Liver (tissue), 8 donors: ENCODE measurements at regions not wholly inside any gene's neighbourhood (a gene's known extent, or its start where the extent isn't known, plus 50 kb on each side); places are given as distances from the start of the nearest gene placed in this dataset.

Experiments used
- DNase-seq: peaks from one replicate; pipeline ENCODE4 v3.0.0-alpha.2; 2017; ENCODE audit warnings: low spot score
- H3K27ac ChIP-seq, 2 donors: one replicate each; pipeline ENCODE4 v1.7.0; 2013; ENCODE audit warnings: inconsistent platforms in 2 of 2, low read length in 2 of 2, control low read depth in 1 of 2, low read depth in 1 of 2, mild to moderate bottlenecking in 1 of 2
- H3K27me3 ChIP-seq, 4 donors: one replicate each; pipeline versions ENCODE4 v1.6.1 to v1.7.0; 2013; ENCODE audit warnings: low read length in 3 of 4, inconsistent platforms in 1 of 4, mild to moderate bottlenecking in 1 of 4, moderate library complexity in 1 of 4; ENCODE audit not compliant: control insufficient read depth in 4 of 4, insufficient read depth in 4 of 4
- H3K36me3 ChIP-seq, 4 donors: one replicate each; pipeline versions ENCODE4 v1.6.1 to v1.7.0; 2013; ENCODE audit warnings: low read length in 3 of 4, mild to moderate bottlenecking in 3 of 4, low read depth in 1 of 4, moderate library complexity in 1 of 4; ENCODE audit not compliant: control insufficient read depth in 4 of 4, insufficient read depth in 3 of 4
- H3K4me1 ChIP-seq, 4 donors: one replicate each; pipeline versions ENCODE4 v1.6.1 to v1.7.0; 2013; ENCODE audit warnings: low read length in 3 of 4, mild to moderate bottlenecking in 3 of 4, moderate library complexity in 1 of 4; ENCODE audit not compliant: control insufficient read depth in 4 of 4, insufficient read depth in 4 of 4
- H3K4me3 ChIP-seq, 3 donors: one replicate each; pipeline versions ENCODE4 v1.6.1 to v1.7.0; 2013; ENCODE audit warnings: low read length in 3 of 3, control low read depth in 1 of 3, low read depth in 1 of 3, mild to moderate bottlenecking in 1 of 3
- H3K9ac ChIP-seq, 2 donors: one replicate each; pipeline ENCODE4 v1.7.0; 2013; ENCODE audit warnings: low read length in 2 of 2, mild to moderate bottlenecking in 2 of 2, moderate library complexity in 2 of 2, control low read depth in 1 of 2, low read depth in 1 of 2
- H3K9me3 ChIP-seq, 4 donors: one replicate each; pipeline versions ENCODE4 v1.6.1 to v1.7.0; 2013; ENCODE audit warnings: low read length in 3 of 4; ENCODE audit not compliant: control insufficient read depth in 4 of 4
- FOXA1 ChIP-seq: IDR thresholded peaks from 2 replicates; pipeline ENCODE4 v1.6.1; 2016; ENCODE audit warnings: antibody characterized with exemption
- FOXA2 ChIP-seq: IDR thresholded peaks from 2 replicates; pipeline ENCODE4 v1.6.1; 2016; ENCODE audit warnings: antibody characterized with exemption
- GABPA ChIP-seq, 2 donors: IDR thresholded peaks in 1 of 2; conservative IDR thresholded peaks in 1 of 2; 2 replicates each; pipeline ENCODE4 v1.6.1; 2016; ENCODE audit warnings: antibody characterized with exemption in 2 of 2, mild to moderate bottlenecking in 1 of 2, moderate library complexity in 1 of 2
- HNF4G ChIP-seq: IDR thresholded peaks from 2 replicates; pipeline ENCODE4 v1.6.1; 2016; ENCODE audit warnings: antibody characterized with exemption
- JUND ChIP-seq, 2 donors: IDR thresholded peaks; 2 replicates each; pipeline ENCODE4 v1.6.1; 2016; ENCODE audit warnings: antibody characterized with exemption in 2 of 2
- NR2F2 ChIP-seq: IDR thresholded peaks from 2 replicates; pipeline ENCODE4 v1.6.1; 2016; ENCODE audit warnings: antibody characterized with exemption
- RXRA ChIP-seq, 2 donors: IDR thresholded peaks; 2 replicates each; pipeline ENCODE4 v1.6.1; 2017 to 2018; ENCODE audit warnings: antibody characterized with exemption in 2 of 2, mild to moderate bottlenecking in 1 of 2
- SP1 ChIP-seq: IDR thresholded peaks from 2 replicates; pipeline ENCODE4 v1.6.1; 2018; ENCODE audit warnings: antibody characterized with exemption, mild to moderate bottlenecking
- TAF1 ChIP-seq: conservative IDR thresholded peaks from 2 replicates; pipeline ENCODE4 v1.6.1; 2016; ENCODE audit warnings: antibody characterized with exemption, mild to moderate bottlenecking
- YY1 ChIP-seq: IDR thresholded peaks from 2 replicates; pipeline ENCODE4 v1.6.1; 2016; ENCODE audit warnings: antibody characterized with exemption, mild to moderate bottlenecking
- WGBS: extraction: QIAGEN DNeasy Blood & Tissue Kit; methylation state at CpG from one replicate; pipeline ENCODE4 v1.1.7; 2013; 5-methylcytosine and 5-hydroxymethylcytosine counted together
- TF ChIP-seq, protein P1 (sequence below): fragments of 150-350 bp; IDR thresholded peaks from 2 replicates; pipeline ENCODE4 v1.5.1; 2017; ENCODE audit warnings: improper control_type of control experiment, low read depth, low read length; ENCODE audit not compliant: missing input control
- TF ChIP-seq, protein P2 (sequence below): IDR thresholded peaks from 2 replicates; pipeline ENCODE4 v1.6.1; 2016; ENCODE audit warnings: antibody characterized with exemption, mild to moderate bottlenecking
- TF ChIP-seq, protein P3 (sequence below): IDR thresholded peaks from 2 replicates; pipeline ENCODE4 v1.6.1; 2016; ENCODE audit warnings: antibody characterized with exemption
- donor health status: healthy.
- donor health status: healthy.
- donor health status: healthy.
- donor health status: healthy.
- donor health status: healthy.

DNA sequence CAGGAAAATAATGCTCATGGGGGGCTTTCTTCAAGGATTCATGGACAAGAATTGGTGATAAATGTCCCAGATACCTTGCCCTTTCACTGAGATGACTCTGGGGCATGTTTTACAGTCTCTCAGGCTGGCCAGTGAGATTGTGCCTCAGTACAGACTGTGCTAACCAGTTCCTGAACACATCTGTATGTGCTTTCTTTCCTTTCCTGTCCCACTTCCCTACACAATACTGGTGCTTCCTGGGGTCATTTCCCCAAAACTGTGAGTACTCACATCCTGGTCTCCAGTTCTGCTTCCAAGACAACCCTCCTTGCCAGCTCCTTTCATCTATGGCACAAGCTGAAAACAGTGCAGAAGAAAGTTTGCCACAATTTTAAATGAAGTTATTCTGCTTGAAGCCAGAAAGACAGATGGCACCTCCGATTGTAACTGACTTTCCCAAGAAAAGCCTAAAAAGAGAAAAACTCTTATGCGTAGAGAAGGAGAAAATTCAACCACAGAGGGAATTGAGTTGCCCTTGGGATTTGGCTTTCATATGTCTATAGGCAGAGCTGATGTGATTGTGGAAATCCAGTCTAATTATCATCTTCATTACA is 134.7 kb downstream of the DRD1 start:
- Histone ChIP-seq H3K4me1 (no peaks in the 10 kb centered on the region), H3K36me3 (no peaks in the 10 kb centered on the region), H3K27ac (no peak overlapping the region), H3K9ac (no peak overlapping the region), H3K4me3 (no peak overlapping the region), H3K27me3 (no peaks in the 10 kb centered on the region), H3K9me3 (peaks cover 0 to 3% (median 0%) of the 10 kb centered on the region in 4 donors)
- no peak for DNase-seq
- WGBS = 76% methylated on average over 2 of the region's 2 CpGs
- peak; percentile 54 for TF ChIP-seq NR2F2
- peak; percentile 24 for TF ChIP-seq SP1
- TF ChIP-seq JUND (IDR thresholded peaks at IDR 0.05) = no peak

DNA sequence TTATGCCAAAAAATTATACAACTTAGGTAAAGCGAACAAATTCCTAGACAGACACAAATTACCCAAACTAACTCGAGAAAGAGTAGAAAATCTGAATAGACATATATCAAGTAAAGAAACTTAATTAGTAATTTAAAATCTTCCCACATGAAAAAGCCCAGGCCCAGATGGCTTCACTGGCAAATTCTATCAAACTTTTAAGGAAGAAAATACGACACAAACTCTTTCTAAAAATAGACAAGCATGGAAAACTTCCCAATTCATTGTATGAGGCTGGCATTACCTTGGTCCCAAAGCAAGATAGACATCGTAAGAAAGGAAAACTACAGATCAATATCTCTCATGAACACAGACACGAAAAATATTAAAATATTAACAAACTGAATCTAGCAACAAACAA is 135.3 kb downstream of the DRD1 start:
- H3K9me3 ChIP-seq = peaks cover 0 to 3% (median 0%) of the 10 kb centered on the region in 4 donors
- TF ChIP-seq YY1 = no peak
- H3K27ac ChIP-seq = no peak overlapping the region
- DNase-seq = no peak
- no peaks in the 10 kb centered on the region for H3K4me1 ChIP-seq
- H3K36me3 ChIP-seq = no peaks in the 10 kb centered on the region
- H3K27me3 ChIP-seq = peaks cover 0 to 3% (median 0%) of the 10 kb centered on the region in 4 donors
- no peak overlapping the region for H3K4me3 ChIP-seq
- no peak overlapping the region for H3K9ac ChIP-seq
- WGBS = 66% methylated on average over 5 of the region's 5 CpGs

DNA sequence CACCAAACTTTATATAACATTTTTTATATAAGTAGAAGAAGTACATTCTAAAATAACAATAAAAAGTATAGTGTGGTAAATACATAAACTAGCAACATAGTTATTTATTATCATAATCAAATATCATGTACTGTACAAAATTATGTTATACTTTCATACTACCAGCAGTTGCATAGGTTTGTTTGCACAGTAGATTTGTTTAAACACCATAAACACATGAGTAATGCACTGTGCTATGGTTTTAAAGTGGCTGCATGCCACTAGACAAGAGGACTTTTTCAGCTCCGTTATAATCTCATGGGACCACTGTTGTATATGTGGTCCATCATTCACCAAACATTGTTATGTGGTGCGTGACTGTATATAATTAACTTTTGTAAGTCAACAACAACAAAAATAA is 137.6 kb downstream of the DRD1 start:
- TF ChIP-seq NR2F2 (no peak), FOXA1 (no peak), FOXA2 (no peak), HNF4G (no peak), TAF1 (no peak)
- TF ChIP-seq, protein P1, sequence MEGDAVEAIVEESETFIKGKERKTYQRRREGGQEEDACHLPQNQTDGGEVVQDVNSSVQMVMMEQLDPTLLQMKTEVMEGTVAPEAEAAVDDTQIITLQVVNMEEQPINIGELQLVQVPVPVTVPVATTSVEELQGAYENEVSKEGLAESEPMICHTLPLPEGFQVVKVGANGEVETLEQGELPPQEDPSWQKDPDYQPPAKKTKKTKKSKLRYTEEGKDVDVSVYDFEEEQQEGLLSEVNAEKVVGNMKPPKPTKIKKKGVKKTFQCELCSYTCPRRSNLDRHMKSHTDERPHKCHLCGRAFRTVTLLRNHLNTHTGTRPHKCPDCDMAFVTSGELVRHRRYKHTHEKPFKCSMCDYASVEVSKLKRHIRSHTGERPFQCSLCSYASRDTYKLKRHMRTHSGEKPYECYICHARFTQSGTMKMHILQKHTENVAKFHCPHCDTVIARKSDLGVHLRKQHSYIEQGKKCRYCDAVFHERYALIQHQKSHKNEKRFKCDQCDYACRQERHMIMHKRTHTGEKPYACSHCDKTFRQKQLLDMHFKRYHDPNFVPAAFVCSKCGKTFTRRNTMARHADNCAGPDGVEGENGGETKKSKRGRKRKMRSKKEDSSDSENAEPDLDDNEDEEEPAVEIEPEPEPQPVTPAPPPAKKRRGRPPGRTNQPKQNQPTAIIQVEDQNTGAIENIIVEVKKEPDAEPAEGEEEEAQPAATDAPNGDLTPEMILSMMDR = no peak
- H3K27ac ChIP-seq = no peak overlapping the region
- no peaks in the 10 kb centered on the region for H3K36me3 ChIP-seq
- H3K27me3 ChIP-seq = peaks cover 0 to 5% (median 0%) of the 10 kb centered on the region in 4 donors
- no peak overlapping the region for H3K9ac ChIP-seq
- 79% methylated on average over 2 of the region's 2 CpGs for WGBS
- H3K4me1 ChIP-seq = no peaks in the 10 kb centered on the region
- H3K4me3 ChIP-seq = no peak overlapping the region
- DNase-seq = no peak
- peaks cover 0 to 3% (median 0%) of the 10 kb centered on the region in 4 donors for H3K9me3 ChIP-seq

DNA sequence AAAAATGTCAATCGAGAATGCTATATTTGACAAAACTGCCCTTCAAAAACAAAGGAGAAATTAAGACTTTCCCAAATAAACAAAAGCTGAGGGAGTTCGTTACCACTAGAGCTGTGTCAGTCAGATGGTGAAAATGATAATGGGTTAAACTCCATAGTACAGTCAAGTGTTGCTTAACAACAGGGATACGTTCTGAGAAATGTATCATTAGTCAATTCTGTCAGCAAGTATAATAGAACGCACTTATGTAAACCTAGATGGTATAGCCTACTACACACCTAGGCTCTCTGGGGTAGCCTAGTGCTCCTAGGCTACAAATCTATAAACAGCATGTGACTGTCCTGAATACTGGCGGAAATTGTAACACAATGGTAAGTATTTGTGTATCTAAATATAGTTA is 138.7 kb downstream of the DRD1 start:
- no peak overlapping the region for H3K9ac ChIP-seq
- 62% methylated on average over 5 of the region's 5 CpGs for WGBS
- H3K4me1 ChIP-seq = no peaks in the 10 kb centered on the region
- peaks cover 0 to 5% (median 0%) of the 10 kb centered on the region in 4 donors for H3K27me3 ChIP-seq
- no peak overlapping the region for H3K27ac ChIP-seq
- DNase-seq = no peak
- no peaks in the 10 kb centered on the region for H3K36me3 ChIP-seq
- peaks cover 0 to 3% (median 0%) of the 10 kb centered on the region in 4 donors for H3K9me3 ChIP-seq
- H3K4me3 ChIP-seq = no peak overlapping the region
- no peak for TF ChIP-seq RXRA (IDR thresholded peaks at IDR 0.05)
- TF ChIP-seq HNF4G = no peak
- no peak for TF ChIP-seq TAF1
- TF ChIP-seq, protein P2, sequence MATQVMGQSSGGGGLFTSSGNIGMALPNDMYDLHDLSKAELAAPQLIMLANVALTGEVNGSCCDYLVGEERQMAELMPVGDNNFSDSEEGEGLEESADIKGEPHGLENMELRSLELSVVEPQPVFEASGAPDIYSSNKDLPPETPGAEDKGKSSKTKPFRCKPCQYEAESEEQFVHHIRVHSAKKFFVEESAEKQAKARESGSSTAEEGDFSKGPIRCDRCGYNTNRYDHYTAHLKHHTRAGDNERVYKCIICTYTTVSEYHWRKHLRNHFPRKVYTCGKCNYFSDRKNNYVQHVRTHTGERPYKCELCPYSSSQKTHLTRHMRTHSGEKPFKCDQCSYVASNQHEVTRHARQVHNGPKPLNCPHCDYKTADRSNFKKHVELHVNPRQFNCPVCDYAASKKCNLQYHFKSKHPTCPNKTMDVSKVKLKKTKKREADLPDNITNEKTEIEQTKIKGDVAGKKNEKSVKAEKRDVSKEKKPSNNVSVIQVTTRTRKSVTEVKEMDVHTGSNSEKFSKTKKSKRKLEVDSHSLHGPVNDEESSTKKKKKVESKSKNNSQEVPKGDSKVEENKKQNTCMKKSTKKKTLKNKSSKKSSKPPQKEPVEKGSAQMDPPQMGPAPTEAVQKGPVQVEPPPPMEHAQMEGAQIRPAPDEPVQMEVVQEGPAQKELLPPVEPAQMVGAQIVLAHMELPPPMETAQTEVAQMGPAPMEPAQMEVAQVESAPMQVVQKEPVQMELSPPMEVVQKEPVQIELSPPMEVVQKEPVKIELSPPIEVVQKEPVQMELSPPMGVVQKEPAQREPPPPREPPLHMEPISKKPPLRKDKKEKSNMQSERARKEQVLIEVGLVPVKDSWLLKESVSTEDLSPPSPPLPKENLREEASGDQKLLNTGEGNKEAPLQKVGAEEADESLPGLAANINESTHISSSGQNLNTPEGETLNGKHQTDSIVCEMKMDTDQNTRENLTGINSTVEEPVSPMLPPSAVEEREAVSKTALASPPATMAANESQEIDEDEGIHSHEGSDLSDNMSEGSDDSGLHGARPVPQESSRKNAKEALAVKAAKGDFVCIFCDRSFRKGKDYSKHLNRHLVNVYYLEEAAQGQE = no peak
- TF ChIP-seq, protein P1 = no peak
- no peak for TF ChIP-seq YY1
- TF ChIP-seq NR2F2 = no peak
- TF ChIP-seq, protein P3, sequence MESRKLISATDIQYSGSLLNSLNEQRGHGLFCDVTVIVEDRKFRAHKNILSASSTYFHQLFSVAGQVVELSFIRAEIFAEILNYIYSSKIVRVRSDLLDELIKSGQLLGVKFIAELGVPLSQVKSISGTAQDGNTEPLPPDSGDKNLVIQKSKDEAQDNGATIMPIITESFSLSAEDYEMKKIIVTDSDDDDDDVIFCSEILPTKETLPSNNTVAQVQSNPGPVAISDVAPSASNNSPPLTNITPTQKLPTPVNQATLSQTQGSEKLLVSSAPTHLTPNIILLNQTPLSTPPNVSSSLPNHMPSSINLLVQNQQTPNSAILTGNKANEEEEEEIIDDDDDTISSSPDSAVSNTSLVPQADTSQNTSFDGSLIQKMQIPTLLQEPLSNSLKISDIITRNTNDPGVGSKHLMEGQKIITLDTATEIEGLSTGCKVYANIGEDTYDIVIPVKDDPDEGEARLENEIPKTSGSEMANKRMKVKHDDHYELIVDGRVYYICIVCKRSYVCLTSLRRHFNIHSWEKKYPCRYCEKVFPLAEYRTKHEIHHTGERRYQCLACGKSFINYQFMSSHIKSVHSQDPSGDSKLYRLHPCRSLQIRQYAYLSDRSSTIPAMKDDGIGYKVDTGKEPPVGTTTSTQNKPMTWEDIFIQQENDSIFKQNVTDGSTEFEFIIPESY = no peak
- no peak for TF ChIP-seq FOXA2
- no peak for TF ChIP-seq FOXA1
- TF ChIP-seq SP1 = no peak
- no peak for TF ChIP-seq GABPA (IDR thresholded peaks at IDR 0.05 in 1 of 2, conservative IDR thresholded peaks at IDR 0.05 in 1 of 2)
